SK-N-DZ (cell line): ENCODE measurements at regions not wholly inside any gene's neighbourhood (a gene's known extent, or its start where the extent isn't known, plus 50 kb on each side); places are given as distances from the start of the nearest gene placed in this dataset.
A peak's percentile ranks its signal among the peaks of the same experiment; 100 is the strongest.

Experiments used
- DNase-seq: peaks from one replicate; pipeline ENCODE4 v3.0.0-alpha.2; 2015; ENCODE audit warnings: low spot score

DNA sequence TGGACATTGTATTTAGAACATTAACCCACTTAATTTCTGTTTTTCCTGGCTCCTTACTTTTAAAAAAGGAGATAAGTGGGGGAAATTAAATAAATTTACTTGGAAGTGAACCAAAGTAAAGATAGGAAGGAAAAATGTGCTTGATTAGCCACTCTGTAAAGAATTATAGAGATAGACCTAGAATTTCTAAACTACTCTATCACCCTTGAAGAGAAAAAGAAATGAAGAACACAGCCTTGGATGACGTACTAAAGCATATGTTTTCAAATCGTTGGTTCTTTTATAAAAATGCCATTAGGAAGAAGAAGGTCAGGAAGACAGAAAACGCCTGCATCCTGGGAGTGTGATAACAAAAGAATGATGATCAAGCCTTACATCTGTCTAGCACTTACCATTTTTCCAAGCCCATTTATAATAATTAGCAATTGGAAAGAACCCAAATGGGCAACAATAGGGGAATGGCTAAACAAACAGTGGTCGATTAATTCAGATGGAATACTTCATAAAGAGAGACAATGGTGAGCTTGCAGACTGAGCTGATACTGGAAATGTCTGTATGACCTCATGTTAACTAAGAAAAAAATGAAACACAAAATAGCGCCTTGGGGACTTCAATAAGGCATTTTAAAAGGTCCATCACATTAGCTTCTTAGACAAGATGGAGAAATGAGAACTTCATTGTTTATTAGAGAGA, 81.0 kb upstream of the LRRC55 start:
- no peak for DNase-seq

DNA sequence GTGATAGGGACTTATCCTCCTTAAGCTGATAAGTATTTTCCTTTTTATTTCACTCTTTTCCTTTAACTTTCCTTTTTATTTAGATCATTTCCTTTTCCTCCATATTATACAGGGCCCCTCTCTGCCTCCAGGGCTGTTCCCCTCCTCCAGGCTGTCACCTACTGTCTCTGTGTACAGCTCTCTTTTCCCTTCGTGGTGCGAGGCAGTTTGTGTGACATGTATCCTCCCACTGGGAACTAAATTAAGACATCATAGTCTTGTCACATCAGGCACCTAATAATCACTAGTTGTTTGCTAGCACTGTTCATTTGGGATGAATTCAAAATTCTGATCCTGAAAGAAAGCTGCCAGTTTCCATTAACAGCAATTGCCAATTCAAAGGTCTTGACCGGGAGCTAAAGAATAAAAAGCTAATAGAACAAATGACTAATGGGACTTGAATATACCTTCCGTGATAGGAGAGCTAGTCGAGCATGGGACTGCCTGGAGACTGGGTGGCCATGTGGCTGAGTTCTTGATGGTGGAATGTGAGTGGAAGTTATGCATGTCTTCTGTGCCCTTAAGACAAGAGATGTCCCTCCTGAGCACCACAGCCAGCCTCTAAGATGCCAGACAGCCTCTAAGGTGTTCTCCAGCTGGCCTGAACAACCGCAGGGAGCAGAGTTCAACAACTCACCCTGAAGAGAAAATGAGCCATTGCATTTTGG, 77.7 kb upstream of the LRRC55 start:
- no peak for DNase-seq

DNA sequence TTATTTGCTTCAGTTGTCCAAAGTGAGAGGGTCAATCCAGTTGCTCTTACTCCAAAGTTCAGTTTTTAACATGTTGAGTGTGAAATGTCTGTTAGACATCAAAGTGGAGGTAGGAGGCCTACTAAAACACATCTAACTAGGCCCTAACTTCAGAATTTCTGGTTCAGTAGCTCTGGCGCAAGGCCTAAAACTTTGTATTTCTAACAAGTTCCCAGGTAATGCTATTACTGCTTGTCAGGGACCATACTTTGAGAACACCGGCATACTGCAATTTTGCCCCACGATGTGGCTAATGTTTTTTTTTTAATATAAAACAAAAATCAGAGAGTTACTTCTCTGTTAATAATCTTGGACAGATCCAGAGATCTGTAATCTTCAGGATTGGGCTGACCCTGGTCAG, 72.4 kb upstream of the LRRC55 start:
- DNase-seq = no peak

DNA sequence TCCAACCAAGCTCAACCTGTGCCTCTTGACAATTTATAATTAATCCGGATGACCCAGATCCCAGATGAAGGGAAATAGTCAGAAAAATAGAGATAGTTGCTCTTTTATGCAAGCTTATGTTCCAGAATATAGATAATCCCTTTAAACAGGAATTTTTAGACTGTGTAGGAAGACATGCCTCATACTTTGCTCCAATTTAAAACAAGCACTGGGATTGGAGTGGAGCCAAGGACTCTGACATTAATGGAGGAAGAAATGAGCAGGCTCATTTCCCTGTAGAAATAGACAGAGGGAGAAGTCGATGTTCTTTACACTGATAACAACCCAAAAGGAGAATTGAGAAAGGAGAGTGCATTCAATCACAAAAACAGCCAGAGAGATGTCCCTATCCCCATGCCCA, 70.1 kb upstream of the LRRC55 start:
- DNase-seq = no peak

DNA sequence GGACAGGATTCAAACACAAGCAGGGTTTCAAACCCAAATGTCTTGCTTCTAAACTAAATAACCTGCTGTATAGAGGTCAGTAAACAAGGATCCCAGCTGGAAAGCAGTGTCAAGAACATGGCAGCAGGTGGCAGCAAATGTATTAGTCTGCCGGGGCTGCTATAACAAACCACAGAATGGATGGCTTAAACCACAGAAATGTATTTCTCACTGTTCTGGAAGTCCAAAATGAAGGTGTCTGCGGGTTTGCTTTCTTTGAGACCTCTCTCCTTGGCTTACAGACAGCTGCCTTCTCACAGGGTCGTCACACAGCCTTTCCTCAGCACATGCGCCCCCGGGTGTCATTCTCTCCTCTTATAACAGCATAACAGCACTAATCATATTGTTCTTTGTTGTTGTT, 65.1 kb upstream of the LRRC55 start:
- DNase-seq = peak; percentile 28

DNA sequence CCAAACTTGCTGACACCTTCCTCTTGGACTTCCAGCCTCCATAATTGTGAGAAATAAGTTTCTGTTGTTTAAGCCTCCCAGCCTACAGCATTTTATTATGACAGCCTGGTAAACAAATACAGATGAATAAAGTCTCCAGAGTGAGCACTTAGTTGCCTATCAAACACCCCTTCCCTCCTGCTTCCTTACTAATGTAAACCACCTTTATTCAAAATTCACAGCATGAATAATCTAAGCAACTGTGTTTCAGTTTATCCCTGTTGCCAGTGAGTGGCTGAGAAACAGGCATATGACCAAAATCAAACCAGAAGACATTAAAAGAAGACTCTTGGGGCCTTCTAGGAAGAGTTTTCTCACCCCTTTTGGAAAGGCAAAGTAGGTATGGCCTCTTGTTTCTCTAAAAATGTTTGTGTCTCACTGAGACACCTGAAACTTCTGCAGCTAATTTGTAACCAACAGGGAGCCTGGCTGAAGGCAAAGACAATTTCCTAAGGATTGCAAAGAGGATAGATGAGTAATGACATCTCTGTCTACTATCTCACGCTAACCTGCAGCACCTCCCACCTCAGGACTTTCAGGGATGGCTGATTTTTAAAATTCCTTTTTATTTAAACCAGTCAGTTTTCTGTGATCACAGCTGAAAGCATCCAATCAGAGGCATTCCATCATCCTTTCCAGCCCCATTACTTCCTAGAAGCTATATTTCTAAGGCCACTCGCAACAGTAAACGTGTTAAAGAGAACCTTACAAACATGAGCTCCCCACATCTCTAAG, 61.4 kb upstream of the LRRC55 start:
- no peak for DNase-seq

DNA sequence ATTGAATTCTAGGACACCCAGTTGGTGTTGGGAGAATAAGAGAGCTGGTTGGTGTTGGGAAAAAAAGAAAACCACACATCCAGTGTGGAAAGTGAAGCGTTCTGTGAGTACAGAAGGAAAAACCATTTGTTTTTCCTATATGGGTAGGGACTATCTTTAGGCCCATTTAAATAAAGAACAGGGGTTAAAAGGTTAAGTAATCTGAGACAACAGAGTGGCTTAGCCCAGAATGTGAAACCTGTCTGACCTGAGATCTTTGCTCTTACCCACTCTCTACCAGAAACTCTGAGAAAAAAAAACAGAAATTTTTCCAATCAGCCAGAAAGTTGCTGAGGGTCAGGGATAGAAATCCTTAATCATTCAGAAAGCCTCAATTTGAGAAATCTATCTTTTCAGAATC, 59.8 kb upstream of the LRRC55 start:
- DNase-seq = no peak

DNA sequence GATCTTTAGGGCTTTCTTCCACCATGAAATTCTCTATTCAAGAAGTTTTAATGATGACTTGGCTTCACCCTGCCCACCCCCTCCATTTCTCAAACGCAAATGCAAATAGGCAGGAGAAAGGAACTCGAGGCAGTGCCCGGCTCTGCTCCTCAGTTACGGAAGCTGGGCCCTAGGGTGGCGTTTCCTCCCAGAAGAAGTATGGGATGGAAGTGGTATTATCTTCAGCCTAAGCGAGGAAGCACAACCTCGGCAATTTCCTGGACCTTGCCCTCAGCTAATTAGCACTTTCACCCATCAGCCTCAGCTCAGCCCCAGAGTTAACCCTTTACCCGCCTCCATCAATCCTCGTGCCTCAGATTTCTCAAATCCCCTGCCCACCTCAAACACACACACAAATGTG, 58.2 kb upstream of the LRRC55 start:
- no peak for DNase-seq

DNA sequence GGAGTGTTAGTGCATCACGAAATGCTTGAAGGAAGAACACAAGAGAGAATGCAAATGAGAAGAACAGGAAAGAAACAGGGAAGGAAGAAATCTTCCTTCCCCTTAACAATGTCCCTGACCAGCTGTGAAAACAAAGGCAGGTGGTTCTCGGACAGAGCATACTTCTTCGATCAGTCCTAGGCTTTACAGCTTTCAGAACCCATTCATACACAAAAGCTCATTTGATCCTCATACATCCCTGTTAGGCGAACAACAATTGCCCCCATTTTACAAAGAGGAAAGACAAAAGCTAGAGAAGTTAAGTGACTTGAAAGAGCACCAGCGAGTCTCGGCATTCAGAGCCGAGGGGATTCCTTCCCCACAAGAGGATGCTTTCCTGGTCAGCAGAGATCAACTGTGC, 57.2 kb upstream of the LRRC55 start:
- DNase-seq = no peak

DNA sequence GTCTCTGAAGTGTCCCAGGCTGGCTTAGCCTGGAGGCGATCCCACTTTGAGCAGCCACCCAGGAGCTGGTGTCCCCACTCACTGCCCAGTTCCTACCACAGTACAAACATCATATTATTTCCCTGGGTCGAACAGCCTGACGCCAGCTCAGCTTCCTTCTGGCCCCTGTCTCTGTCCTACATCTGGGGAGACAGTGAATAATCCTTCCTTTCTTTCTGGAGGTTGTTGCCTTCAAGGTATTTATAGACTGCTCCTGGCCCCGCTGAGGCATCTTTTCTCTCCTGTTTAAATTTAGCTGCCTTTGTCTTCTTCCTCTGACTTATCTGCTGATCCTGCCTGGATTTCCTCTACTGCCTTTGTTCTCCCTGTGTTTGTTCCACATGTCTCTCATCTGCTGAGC, 56.8 kb upstream of the LRRC55 start:
- no peak for DNase-seq

DNA sequence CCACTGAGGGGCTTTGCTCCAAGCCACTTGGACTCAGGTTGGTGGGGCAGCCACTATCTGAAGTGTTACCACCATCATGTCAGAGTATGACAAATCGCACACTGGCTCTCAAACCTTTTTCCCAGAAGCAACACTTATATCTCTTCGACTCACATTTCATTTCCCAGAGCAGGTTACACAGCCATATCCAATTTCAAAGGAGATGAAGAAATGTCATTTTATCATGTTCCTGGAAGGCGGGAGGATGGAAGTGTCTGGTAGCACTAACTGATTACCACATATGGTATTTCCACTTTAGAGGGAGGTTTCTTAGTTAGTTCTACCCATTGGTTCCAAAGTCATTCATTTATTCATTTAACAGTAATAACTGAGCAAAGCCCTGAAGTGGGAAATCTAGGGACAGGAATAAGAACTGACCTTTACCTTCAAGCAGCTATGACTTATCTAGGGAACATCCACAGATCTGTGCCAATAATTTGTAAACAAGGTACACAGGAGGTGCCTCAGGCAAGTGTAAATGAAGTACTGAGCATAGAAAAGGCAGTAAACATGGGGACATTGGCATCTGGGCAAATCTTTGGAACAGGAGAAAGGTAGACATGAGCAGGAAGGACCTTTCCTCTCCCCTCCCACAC, 54.9 kb upstream of the LRRC55 start:
- no peak for DNase-seq

DNA sequence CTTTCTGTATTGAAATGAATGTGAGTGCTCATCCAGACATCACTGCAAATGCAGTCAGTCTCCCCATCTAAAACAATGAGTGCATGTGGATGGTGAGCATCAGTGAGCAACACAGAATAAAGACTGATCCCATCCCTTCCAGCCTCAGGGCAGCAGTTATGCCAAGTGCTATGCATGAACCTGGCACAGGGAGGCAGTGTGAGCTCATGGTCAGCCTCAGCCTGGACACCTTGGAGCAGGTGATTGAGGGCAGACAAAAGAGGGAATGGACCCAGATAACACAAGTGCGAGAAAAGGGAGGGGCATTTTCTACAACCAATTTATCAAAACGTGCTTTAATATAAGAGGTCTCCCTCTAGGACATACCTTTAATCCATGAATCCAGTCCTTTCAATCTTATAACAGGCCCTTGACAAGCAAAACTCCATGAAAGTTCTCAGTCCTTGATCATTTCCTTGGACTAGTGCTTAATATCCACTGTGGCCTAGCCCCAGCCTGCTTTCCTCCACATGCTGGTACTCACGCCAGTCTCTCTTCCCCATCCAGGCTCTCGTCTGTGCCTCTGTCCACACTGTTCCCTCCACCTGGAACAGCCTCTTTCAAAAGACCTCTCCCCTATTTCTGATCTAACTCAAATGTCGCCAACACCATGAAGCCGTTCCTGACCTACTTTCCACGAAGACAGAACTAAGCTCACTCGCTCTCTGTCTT, 50.5 kb upstream of the LRRC55 start:
- no peak for DNase-seq
